ENCODE measurements at regions not wholly inside any gene's neighbourhood (a gene's known extent, or its start where the extent isn't known, plus 50 kb on each side); places are given as distances from the start of the nearest gene placed in this dataset.

GRCh38 chr9:81292056-81292805 is 397.1 kb downstream of the TLE1 start:
- Histone ChIP-seq H3K27ac (no peak overlapping the region), H2AFZ (no peak overlapping the region)

DNA sequence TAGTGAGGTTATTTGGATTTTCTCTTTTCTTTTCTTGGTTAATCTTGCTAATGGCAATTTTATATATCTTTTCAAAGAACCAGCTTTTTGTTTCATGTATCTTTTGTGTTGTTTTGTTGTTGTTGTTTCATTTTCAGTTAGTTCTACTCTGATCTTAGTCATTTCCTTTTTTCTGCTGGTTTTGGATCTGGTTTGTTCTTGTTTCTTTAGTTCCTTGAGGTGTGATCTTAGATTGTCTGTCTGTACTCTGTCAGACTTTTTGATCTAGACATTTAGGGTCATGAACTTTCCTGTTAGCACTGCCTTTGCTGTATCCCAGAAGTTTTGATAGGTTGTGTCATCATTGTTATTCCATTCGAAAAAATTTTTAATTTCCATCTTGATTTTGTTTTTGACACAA is 399.7 kb downstream of the TLE1 start:
- Histone ChIP-seq H3K4me1 (ENCODE audit: insufficient read depth) (no peaks in the 10 kb centered on the region), H4K20me1 (ENCODE audit: insufficient read depth, poor library complexity, severe bottlenecking) (no peaks in the 10 kb centered on the region)

More at GRCh38 chr9:81292056-81292805, 397.1 kb downstream of the TLE1 start:
- TF ChIP-seq EZH2phosphoT487 (IDR thresholded peaks at IDR 0.05; ENCODE audit: low read depth, severe bottlenecking, unreplicated experiment): no peak
- TF ChIP-seq CTCF (IDR thresholded peaks at IDR 0.05; ENCODE audit: poor library complexity): no peak
- TF ChIP-seq EZH2 (IDR thresholded peaks at IDR 0.05; ENCODE audit: borderline replicate concordance): no peak
- DNase-seq (ENCODE audit: low spot score): no peak
- no peaks in the 10 kb centered on the region for H3K79me2 ChIP-seq
- no peaks in the 10 kb centered on the region for H3K9me3 ChIP-seq (ENCODE audit: low read depth)
- H3K27me3 ChIP-seq: no peaks in the 10 kb centered on the region
- no peaks in the 10 kb centered on the region for H3K9me2 ChIP-seq (replicated peaks; ENCODE audit: insufficient read depth)
- no peaks in the 10 kb centered on the region for H4K20me1 ChIP-seq (ENCODE audit: insufficient read depth, poor library complexity, severe bottlenecking)
- no peak overlapping the region for H3K4me3 ChIP-seq
- WGBS (ENCODE audit: low lambda C conversion rate, missing lambda C conversion rate): 86% methylated on average over 7 of the region's 7 CpGs
- H3K4me1 ChIP-seq (ENCODE audit: insufficient read depth): no peaks in the 10 kb centered on the region
- no peak overlapping the region for H3K4me2 ChIP-seq
- no peaks in the 10 kb centered on the region for H3K36me3 ChIP-seq (replicated peaks; ENCODE audit: insufficient read depth, low read depth)

GRCh38 chr9:81268048-81268447 is 421.3 kb downstream of the TLE1 start:
- Histone ChIP-seq H3K36me3 (replicated peaks; ENCODE audit: insufficient read depth, low read depth) (no peaks in the 10 kb centered on the region), H3K4me2 (no peak overlapping the region), H3K4me1 (ENCODE audit: insufficient read depth) (no peaks in the 10 kb centered on the region), H3K4me3 (no peak overlapping the region), H2AFZ (no peak overlapping the region), H3K27ac (no peak overlapping the region), H4K20me1 (ENCODE audit: insufficient read depth, poor library complexity, severe bottlenecking) (no peaks in the 10 kb centered on the region), H3K9me2 (replicated peaks; ENCODE audit: insufficient read depth) (no peaks in the 10 kb centered on the region), H3K9me3 (ENCODE audit: low read depth) (no peaks in the 10 kb centered on the region), H3K27me3 (no peaks in the 10 kb centered on the region), H3K79me2 (no peaks in the 10 kb centered on the region)
- 52% methylated on average over 1 of the region's 1 CpG for WGBS (ENCODE audit: low lambda C conversion rate, missing lambda C conversion rate)
- no peak for TF ChIP-seq CTCF (IDR thresholded peaks at IDR 0.05; ENCODE audit: poor library complexity)
- TF ChIP-seq EZH2 (IDR thresholded peaks at IDR 0.05; ENCODE audit: borderline replicate concordance): no peak
- no peak for TF ChIP-seq EZH2phosphoT487 (IDR thresholded peaks at IDR 0.05; ENCODE audit: low read depth, severe bottlenecking, unreplicated experiment)
- no peak for DNase-seq (ENCODE audit: low spot score)

More for the DNA sequence above, 399.7 kb downstream of the TLE1 start:
- no peak overlapping the region for H3K27ac ChIP-seq
- no peaks in the 10 kb centered on the region for H3K27me3 ChIP-seq
- 77% methylated on average over 1 of the region's 1 CpG for WGBS (ENCODE audit: low lambda C conversion rate, missing lambda C conversion rate)
- no peaks in the 10 kb centered on the region for H3K36me3 ChIP-seq (replicated peaks; ENCODE audit: insufficient read depth, low read depth)
- H3K9me3 ChIP-seq (ENCODE audit: low read depth): no peaks in the 10 kb centered on the region
- no peak overlapping the region for H2AFZ ChIP-seq
- H3K9me2 ChIP-seq (replicated peaks; ENCODE audit: insufficient read depth): no peaks in the 10 kb centered on the region
- no peaks in the 10 kb centered on the region for H3K79me2 ChIP-seq
- H3K4me2 ChIP-seq: no peak overlapping the region
- TF ChIP-seq EZH2 (IDR thresholded peaks at IDR 0.05; ENCODE audit: borderline replicate concordance) (no peak), CTCF (IDR thresholded peaks at IDR 0.05; ENCODE audit: poor library complexity) (no peak), EZH2phosphoT487 (IDR thresholded peaks at IDR 0.05; ENCODE audit: low read depth, severe bottlenecking, unreplicated experiment) (no peak)
- H3K4me3 ChIP-seq: no peak overlapping the region
- no peak for DNase-seq (ENCODE audit: low spot score)

All from hepatocyte (in vitro differentiated cells).